AG10803 (cell line): ENCODE measurements at regions not wholly inside any gene's neighbourhood (a gene's known extent, or its start where the extent isn't known, plus 50 kb on each side); places are given as distances from the start of the nearest gene placed in this dataset.
A peak's percentile ranks its signal among the peaks of the same experiment; 100 is the strongest.

Experiments
- DNase-seq: peaks from one replicate; pipeline ENCODE4 v3.0.0; 2010; ENCODE audit warnings: low read depth
- H3K4me3 ChIP-seq: 2 replicates; pipeline ENCODE4 v1.5.1; 2011; ENCODE audit warnings: mild to moderate bottlenecking, low read length, control low read depth
- CTCF ChIP-seq: conservative IDR thresholded peaks from 2 replicates; pipeline ENCODE4 v1.5.1; 2011; ENCODE audit warnings: mild to moderate bottlenecking, low read length, control low read depth, inconsistent platforms

GRCh38 chr2:18237298-18237697 is 323.2 kb downstream of the RDH14 start:
- no peak for DNase-seq
- no peak overlapping the region for H3K4me3 ChIP-seq
- no peak for TF ChIP-seq CTCF

GRCh38 chr2:18232731-18233438 is 327.6 kb downstream of the RDH14 start:
- no peak for DNase-seq
- no peak for TF ChIP-seq CTCF

GRCh38 chr2:18230668-18231067 is 329.8 kb downstream of the RDH14 start:
- no peak for TF ChIP-seq CTCF

More at GRCh38 chr2:18232731-18233438, 327.6 kb downstream of the RDH14 start:
- no peak overlapping the region for H3K4me3 ChIP-seq

GRCh38 chr2:18219676-18220075 is 340.8 kb downstream of the RDH14 start:
- no peak overlapping the region for H3K4me3 ChIP-seq
- DNase-seq = peak; percentile 11

More at GRCh38 chr2:18230668-18231067, 329.8 kb downstream of the RDH14 start:
- no peak overlapping the region for H3K4me3 ChIP-seq
- DNase-seq = no peak

GRCh38 chr2:18218160-18218933 is 339.9 kb downstream of the KCNS3 start:
- no peak overlapping the region for H3K4me3 ChIP-seq
- TF ChIP-seq CTCF = no peak
- DNase-seq = no peak

More at GRCh38 chr2:18219676-18220075, 340.8 kb downstream of the RDH14 start:
- TF ChIP-seq CTCF = peak; percentile 47

- no peak for TF ChIP-seq CTCF
- DNase-seq = peak; percentile 1
- no peak overlapping the region for H3K4me3 ChIP-seq
Measured at GRCh38 chr2:18214936-18215335, 336.5 kb downstream of the KCNS3 start.

GRCh38 chr2:18213986-18214385 is 335.5 kb downstream of the KCNS3 start:
- H3K4me3 ChIP-seq = no peak overlapping the region
- no peak for DNase-seq
- no peak for TF ChIP-seq CTCF
